SU-DHL-6 (cell line): ENCODE measurements at regions not wholly inside any gene's neighbourhood (a gene's known extent, or its start where the extent isn't known, plus 50 kb on each side); places are given as distances from the start of the nearest gene placed in this dataset.

Experiments
- H2AFZ ChIP-seq: fragments of 200-600 bp; sonication (generic); 2 replicates; pipeline ENCODE4 v1.6.1; 2014; ENCODE audit warnings: low read depth, mild to moderate bottlenecking, moderate library complexity, mixed read lengths, antibody characterized with exemption, low read length; ENCODE audit not compliant: severe bottlenecking
- H3F3A ChIP-seq: fragments of 200-600 bp; shearing (Covaris generic); 2 replicates; pipeline ENCODE4 v1.6.0; 2016; ENCODE audit warnings: antibody characterized with exemption, mild to moderate bottlenecking; ENCODE audit not compliant: insufficient read depth
- H3K27ac ChIP-seq: fragments of 200-600 bp; sonication (generic); 2 replicates; pipeline ENCODE4 v1.5.1; 2016; ENCODE audit warnings: low read depth, mild to moderate bottlenecking, low read length, moderate library complexity, mixed read lengths
- H3K27me3 ChIP-seq: fragments of 200-600 bp; sonication (generic), shearing (Covaris generic); 2 replicates; pipeline ENCODE4 v1.6.0; 2014; ENCODE audit warnings: mild to moderate bottlenecking, low read length
- H3K36me3 ChIP-seq: fragments of 200-600 bp; sonication (generic); 2 replicates; pipeline ENCODE4 v1.6.1; 2014; ENCODE audit warnings: mild to moderate bottlenecking, low read length, mixed read lengths
- H3K4me2 ChIP-seq: fragments of 300-600, 200-600 bp; shearing (Covaris generic), sonication (generic); 2 replicates; pipeline ENCODE4 v1.6.0; 2014; ENCODE audit warnings: low read length, low read depth, mild to moderate bottlenecking; ENCODE audit not compliant: poor library complexity, severe bottlenecking
- H3K4me3 ChIP-seq: fragments of 200-600 bp; sonication (generic); 2 replicates; pipeline ENCODE4 v1.5.1; 2014; ENCODE audit warnings: antibody characterized with exemption, low read length, mild to moderate bottlenecking, mixed read lengths; ENCODE audit not compliant: insufficient read depth, poor library complexity, severe bottlenecking
- H3K79me2 ChIP-seq: fragments of 200-600 bp; sonication (generic); 2 replicates; pipeline ENCODE4 v1.6.1; 2014; ENCODE audit warnings: mild to moderate bottlenecking, low read length, moderate library complexity; ENCODE audit not compliant: insufficient read depth
- H3K9ac ChIP-seq: fragments of 200-600 bp; sonication (generic); 2 replicates; pipeline ENCODE4 v1.7.0; 2014; ENCODE audit warnings: mild to moderate bottlenecking, low read length
- H3K9me2 ChIP-seq: fragments of 200-600 bp; sonication (generic); replicated peaks from 2 replicates; pipeline ENCODE4 v1.6.1; 2014; ENCODE audit warnings: low read length; ENCODE audit not compliant: insufficient read depth
- H3K9me3 ChIP-seq: fragments of 200-600 bp; sonication (generic); 2 replicates; pipeline ENCODE4 v1.6.1; 2014; ENCODE audit warnings: low read length, mixed read lengths; ENCODE audit not compliant: insufficient read depth
- H4K20me1 ChIP-seq: fragments of 200-600 bp; sonication (generic); 2 replicates; pipeline ENCODE4 v1.6.1; 2014; ENCODE audit warnings: low read depth, mild to moderate bottlenecking, antibody characterized with exemption, low read length, moderate library complexity, mixed read lengths
- CTCF ChIP-seq: fragments of 200-600 bp; sonication (generic); IDR thresholded peaks from one replicate; pipeline ENCODE4 v1.5.1; 2017; ENCODE audit warnings: antibody characterized with exemption, mild to moderate bottlenecking, low read length, moderate library complexity; ENCODE audit not compliant: insufficient read depth, poor library complexity, severe bottlenecking
- EZH2phosphoT487 ChIP-seq: fragments of 200-600 bp; sonication (generic), shearing (Covaris generic); conservative IDR thresholded peaks from 2 replicates; pipeline ENCODE4 v1.6.1; 2018; ENCODE audit warnings: mild to moderate bottlenecking, antibody characterized with exemption, low read length, moderate library complexity, mixed read lengths

GRCh38 chr4:28565396-28565795 lies 1704.8 kb downstream of the STIM2 start:
- H3K9ac ChIP-seq = no peak overlapping the region
- TF ChIP-seq EZH2phosphoT487 (no peak), CTCF (no peak)
- no peaks in the 10 kb centered on the region; the same call in 1 of the 2 replicates for H3K9me3 ChIP-seq
- no peaks in the 10 kb centered on the region for H3K79me2 ChIP-seq
- H3K9me2 ChIP-seq = no peaks in the 10 kb centered on the region
- H2AFZ ChIP-seq = no peak overlapping the region
- H4K20me1 ChIP-seq = no peaks in the 10 kb centered on the region
- H3K4me3 ChIP-seq = no peak overlapping the region
- no peaks in the 10 kb centered on the region for H3F3A ChIP-seq
- H3K4me2 ChIP-seq = no peak overlapping the region
- H3K27ac ChIP-seq = no peak overlapping the region
- no peaks in the 10 kb centered on the region for H3K36me3 ChIP-seq
- H3K27me3 ChIP-seq = no peaks in the 10 kb centered on the region

DNA sequence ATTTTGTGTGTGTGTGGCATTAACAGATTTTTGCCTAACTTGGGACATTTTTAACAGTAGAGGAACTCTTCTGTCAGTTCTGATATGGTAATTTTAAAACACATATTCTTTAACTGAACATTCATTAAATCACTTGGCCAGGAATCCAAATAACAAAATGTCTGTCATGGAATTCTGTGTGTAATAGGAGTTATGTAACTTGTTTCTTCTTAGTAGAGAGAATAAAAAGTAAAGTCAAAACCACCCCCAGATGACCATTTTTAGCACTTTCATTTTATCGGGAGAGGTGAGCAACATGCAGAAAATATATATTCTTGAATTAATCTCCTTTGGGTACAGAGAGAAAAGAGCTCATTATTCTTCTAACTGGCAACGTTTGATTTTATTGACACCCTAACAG lies 1740.3 kb downstream of the STIM2 start:
- H3K9me2 ChIP-seq = no peaks in the 10 kb centered on the region
- no peak overlapping the region for H3K4me3 ChIP-seq
- H3K27ac ChIP-seq = no peak overlapping the region
- H2AFZ ChIP-seq = no peak overlapping the region
- H3F3A ChIP-seq = no peaks in the 10 kb centered on the region
- H3K79me2 ChIP-seq = no peaks in the 10 kb centered on the region
- no peaks in the 10 kb centered on the region for H3K36me3 ChIP-seq
- no peak overlapping the region for H3K9ac ChIP-seq
- no peaks in the 10 kb centered on the region for H3K27me3 ChIP-seq
- 0 out of 2 replicates have a peak, but pooled peaks cover 5% of the 10 kb centered on the region for H3K9me3 ChIP-seq
- TF ChIP-seq CTCF (no peak), EZH2phosphoT487 (no peak)
- no peaks in the 10 kb centered on the region for H4K20me1 ChIP-seq
- H3K4me2 ChIP-seq = no peak overlapping the region

DNA sequence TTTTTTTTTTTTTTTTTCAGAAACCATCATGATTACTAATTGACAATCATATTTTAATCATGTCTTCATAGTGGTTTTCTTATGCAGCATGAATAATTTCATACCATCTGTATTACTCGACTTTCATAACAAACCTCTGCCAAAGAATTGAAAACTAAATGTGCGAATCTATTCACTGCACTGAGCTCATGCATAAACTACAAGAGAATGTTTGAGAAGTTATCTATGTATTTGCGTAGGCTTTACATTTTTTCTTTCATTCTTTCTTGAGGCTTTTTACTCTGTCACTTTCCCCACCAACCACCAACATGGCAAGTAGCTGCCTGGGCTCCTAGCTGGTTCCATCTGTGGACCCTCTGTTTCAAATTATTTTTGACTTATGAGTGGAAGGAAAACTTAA lies 1761.0 kb downstream of the STIM2 start:
- Histone ChIP-seq H3K4me2 (no peak overlapping the region), H3K9me3 (no peaks in the 10 kb centered on the region)

More for the DNA sequence above, 1761.0 kb downstream of the STIM2 start:
- H3K9ac ChIP-seq = no peak overlapping the region
- no peak overlapping the region for H3K27ac ChIP-seq
- H3F3A ChIP-seq = no peaks in the 10 kb centered on the region
- H3K4me3 ChIP-seq = no peak overlapping the region
- no peaks in the 10 kb centered on the region for H3K9me2 ChIP-seq
- no peaks in the 10 kb centered on the region for H4K20me1 ChIP-seq
- TF ChIP-seq EZH2phosphoT487 (no peak), CTCF (no peak)
- H2AFZ ChIP-seq = no peak overlapping the region
- H3K27me3 ChIP-seq = no peaks in the 10 kb centered on the region
- H3K79me2 ChIP-seq = no peaks in the 10 kb centered on the region
- no peaks in the 10 kb centered on the region for H3K36me3 ChIP-seq
